ENCODE measurements at regions not wholly inside any gene's neighbourhood (a gene's known extent, or its start where the extent isn't known, plus 50 kb on each side); places are given as distances from the start of the nearest gene placed in this dataset.

- in situ Hi-C loops (cut with HindIII; ENCODE audit: low pct_ligation_motif_present, low pct_unique_long_range_greater_than_20kb, low sequenced_read_pairs): no loop called here
- DNase-seq: no peak
Measured at GRCh38 chr17:77414811-77415400, 274.1 kb downstream of the SEC14L1 start.

GRCh38 chr17:77416105-77416713 lies 275.4 kb downstream of the SEC14L1 start:
- in situ Hi-C loops (cut with HindIII; ENCODE audit: low pct_ligation_motif_present, low pct_unique_long_range_greater_than_20kb, low sequenced_read_pairs): no loop called here
- no peak for DNase-seq

- DNase-seq: no peak
- in situ Hi-C loops (cut with HindIII; ENCODE audit: low pct_ligation_motif_present, low pct_unique_long_range_greater_than_20kb, low sequenced_read_pairs): no loop called here
Measured at GRCh38 chr17:77417575-77417974, 276.8 kb downstream of the SEC14L1 start.

- DNase-seq: no peak
- in situ Hi-C loops (cut with HindIII; ENCODE audit: low pct_ligation_motif_present, low pct_unique_long_range_greater_than_20kb, low sequenced_read_pairs): no loop called here
Measured at GRCh38 chr17:77418609-77419008, 277.8 kb downstream of the SEC14L1 start.

- no peak for DNase-seq
- in situ Hi-C loops (cut with HindIII; ENCODE audit: low pct_ligation_motif_present, low pct_unique_long_range_greater_than_20kb, low sequenced_read_pairs): no loop called here
Measured at GRCh38 chr17:77419095-77419494, 278.3 kb downstream of the SEC14L1 start.

- in situ Hi-C loops (cut with HindIII; ENCODE audit: low pct_ligation_motif_present, low pct_unique_long_range_greater_than_20kb, low sequenced_read_pairs): no loop called here
- DNase-seq: no peak
Measured at GRCh38 chr17:77419547-77420094, 278.9 kb downstream of the SEC14L1 start.

- in situ Hi-C loops (cut with HindIII; ENCODE audit: low pct_ligation_motif_present, low pct_unique_long_range_greater_than_20kb, low sequenced_read_pairs): no loop called here
- no peak for DNase-seq
Measured at GRCh38 chr17:77420095-77420803, 279.5 kb downstream of the SEC14L1 start.

GRCh38 chr17:77420804-77421629 lies 280.2 kb downstream of the SEC14L1 start:
- in situ Hi-C loops (cut with HindIII; ENCODE audit: low pct_ligation_motif_present, low pct_unique_long_range_greater_than_20kb, low sequenced_read_pairs): no loop called here
- DNase-seq: no peak

- no peak for DNase-seq
- in situ Hi-C loops (cut with HindIII; ENCODE audit: low pct_ligation_motif_present, low pct_unique_long_range_greater_than_20kb, low sequenced_read_pairs): no loop called here
Measured at GRCh38 chr17:77421630-77421972, 280.8 kb downstream of the SEC14L1 start.

GRCh38 chr17:77422104-77422747 lies 281.5 kb downstream of the SEC14L1 start:
- in situ Hi-C loops (cut with HindIII; ENCODE audit: low pct_ligation_motif_present, low pct_unique_long_range_greater_than_20kb, low sequenced_read_pairs): no loop called here
- DNase-seq: no peak

- in situ Hi-C loops (cut with HindIII; ENCODE audit: low pct_ligation_motif_present, low pct_unique_long_range_greater_than_20kb, low sequenced_read_pairs): no loop called here
- DNase-seq: no peak
Measured at GRCh38 chr17:77422748-77423113, 282.0 kb downstream of the SEC14L1 start.

- in situ Hi-C loops (cut with HindIII; ENCODE audit: low pct_ligation_motif_present, low pct_unique_long_range_greater_than_20kb, low sequenced_read_pairs): no loop called here
- peak; percentile 36 for DNase-seq
Measured at GRCh38 chr17:77423589-77424451, 283.1 kb downstream of the SEC14L1 start.

- in situ Hi-C loops (cut with HindIII; ENCODE audit: low pct_ligation_motif_present, low pct_unique_long_range_greater_than_20kb, low sequenced_read_pairs): loop anchor here (25.0 kb wide), 1 partner anchor 87 kb away; no protein-coding TSS in a partner anchor
- peak; percentile 44 for DNase-seq
Measured at GRCh38 chr17:77424585-77425344, 284.0 kb downstream of the SEC14L1 start.

- in situ Hi-C loops (cut with HindIII; ENCODE audit: low pct_ligation_motif_present, low pct_unique_long_range_greater_than_20kb, low sequenced_read_pairs): loop anchor here (25.0 kb wide), 1 partner anchor 88 kb away; no protein-coding TSS in a partner anchor
- DNase-seq: no peak
Measured at GRCh38 chr17:77425348-77425747, 284.6 kb downstream of the SEC14L1 start.

GRCh38 chr17:77425791-77426641 lies 285.2 kb downstream of the SEC14L1 start:
- in situ Hi-C loops (cut with HindIII; ENCODE audit: low pct_ligation_motif_present, low pct_unique_long_range_greater_than_20kb, low sequenced_read_pairs): loop anchor here (25.0 kb wide), 1 partner anchor 89 kb away; no protein-coding TSS in a partner anchor
- DNase-seq: peak; percentile 87

Data from ACHN (cell line).